Endothelial cell of umbilical vein (primary cell): ENCODE measurements at regions not wholly inside any gene's neighbourhood (a gene's known extent, or its start where the extent isn't known, plus 50 kb on each side); places are given as distances from the start of the nearest gene placed in this dataset.

ENCODE experiments used
- BruUV-seq: library from RNA; stranded (reverse); fragments of 400-500 nt; replicated peaks from 2 replicates; lab custom pipeline; 2021; lab: Mats Ljungman, UMichigan
- CTCF ChIA-PET: fragments of 300-600, 350-600 bp; sonication (Branson Sonifier 250); formaldehyde crosslinking; loops from one replicate; lab custom pipeline; 2021; ENCODE audit warnings: antibody characterized with exemption, inconsistent platforms; lab: Charles Lee
- POLR2A ChIA-PET: fragments of 300-600, 350-600 bp; sonication (Branson Sonifier 250); formaldehyde crosslinking; loops from one replicate; lab custom pipeline; 2021; ENCODE audit warnings: antibody characterized with exemption, inconsistent platforms; lab: Charles Lee
- DNase-seq: peaks from one replicate; pipeline ENCODE4 v3.0.0-alpha.2; 2011; ENCODE audit warnings: low read depth, low spot score
- FAIRE-seq: peaks from 2 replicates; lab custom pipeline; 2011; peaks lifted over from hg19 to GRCh38; lab: Jason Lieb, UNC
- H2AFZ ChIP-seq: 2 replicates; pipeline ENCODE4 v1.6.0; 2012; ENCODE audit warnings: low read depth, low read length, control low read depth, inconsistent platforms
- H3K27ac ChIP-seq: 2 replicates; pipeline ENCODE4 v1.5.1; 2011; ENCODE audit warnings: low read depth, mild to moderate bottlenecking, control low read depth, low read length, moderate library complexity; ENCODE audit not compliant: insufficient read depth
- H3K27me3 ChIP-seq, 2 experiments: 2 replicates each; pipeline versions ENCODE4 v1.6.0 to v1.6.1; 2011; ENCODE audit warnings: low read length in 2 of 2, mixed read lengths in 1 of 2; ENCODE audit not compliant: control insufficient read depth in 2 of 2, insufficient read depth in 2 of 2
- H3K36me3 ChIP-seq, 2 experiments: 2 replicates in 1 of 2; 3 replicates in 1 of 2; pipeline ENCODE4 v1.5.1; 2011; ENCODE audit warnings: low read length in 2 of 2, mild to moderate bottlenecking in 1 of 2, moderate library complexity in 1 of 2; ENCODE audit not compliant: control insufficient read depth in 2 of 2, insufficient read depth in 2 of 2; ENCODE audit errors: extremely low read depth in 1 of 2
- H3K4me1 ChIP-seq: 3 replicates; pipeline ENCODE4 v1.5.1; 2011; ENCODE audit warnings: mild to moderate bottlenecking, low read length; ENCODE audit not compliant: control insufficient read depth, insufficient read depth; ENCODE audit errors: extremely low read depth
- H3K4me2 ChIP-seq: 2 replicates; pipeline ENCODE4 v1.6.1; 2011; ENCODE audit warnings: low read length, control low read depth, mixed read lengths; ENCODE audit not compliant: insufficient read depth
- H3K4me3 ChIP-seq, 3 experiments: fragments of 200-600 bp in 1 of 3; sonication (generic), shearing (Covaris generic) in 1 of 3; replicated peaks in 1 of 3; 2 replicates each; pipeline ENCODE4 v1.5.1; 2011 to 2016; ENCODE audit warnings: control low read depth in 3 of 3, low read length in 3 of 3, mild to moderate bottlenecking in 2 of 3, inconsistent platforms in 1 of 3, low read depth in 1 of 3, moderate library complexity in 1 of 3; ENCODE audit not compliant: insufficient read depth in 1 of 3
- H3K79me2 ChIP-seq: 2 replicates; pipeline ENCODE4 v1.6.0; 2012; ENCODE audit warnings: low read length, inconsistent platforms; ENCODE audit not compliant: control insufficient read depth, insufficient read depth
- H3K9ac ChIP-seq: replicated peaks from 2 replicates; pipeline ENCODE3; 2011; ENCODE audit warnings: low read length, control low read depth; ENCODE audit not compliant: insufficient read depth; ENCODE audit errors: extremely low read depth
- H3K9me1 ChIP-seq: replicated peaks from 3 replicates; pipeline ENCODE4 v1.6.0; 2011; ENCODE audit warnings: mild to moderate bottlenecking, low read length; ENCODE audit not compliant: control insufficient read depth, insufficient read depth; ENCODE audit errors: extremely low read depth
- H3K9me3 ChIP-seq: replicated peaks from 2 replicates; pipeline ENCODE4 v1.5.1; 2012; ENCODE audit warnings: low read length, inconsistent platforms; ENCODE audit not compliant: control insufficient read depth, insufficient read depth
- H4K20me1 ChIP-seq: replicated peaks from 2 replicates; pipeline ENCODE3; 2011; ENCODE audit warnings: mild to moderate bottlenecking, low read length; ENCODE audit not compliant: control insufficient read depth, insufficient read depth; ENCODE audit errors: extremely low read depth
- EZH2 ChIP-seq: IDR thresholded peaks from 2 replicates; pipeline ENCODE4 v1.6.1; 2012; ENCODE audit warnings: borderline replicate concordance, low read depth, mild to moderate bottlenecking, moderate library complexity, low read length, inconsistent platforms; ENCODE audit not compliant: severe bottlenecking
- FOS ChIP-seq: IDR thresholded peaks from 2 replicates; pipeline ENCODE4 v1.6.1; 2011; ENCODE audit warnings: mild to moderate bottlenecking, low read length, moderate library complexity, borderline replicate concordance; ENCODE audit not compliant: insufficient read depth
- GATA2 ChIP-seq: IDR thresholded peaks from 2 replicates; pipeline ENCODE4 v1.7.0; 2011; ENCODE audit warnings: low read depth, mild to moderate bottlenecking, moderate library complexity, mixed read lengths, low read length; ENCODE audit not compliant: insufficient read length, insufficient read depth
- JUN ChIP-seq: IDR thresholded peaks from 2 replicates; pipeline ENCODE4 v1.6.1; 2011; ENCODE audit warnings: borderline replicate concordance, low read depth; ENCODE audit not compliant: insufficient read length, insufficient read depth
- MYC ChIP-seq: IDR thresholded peaks from one replicate; pipeline ENCODE4 v1.6.1; 2011; ENCODE audit warnings: mild to moderate bottlenecking, low read depth, low read length
- POLR2A ChIP-seq: IDR thresholded peaks from 2 replicates; pipeline ENCODE4 v1.6.1; 2012; ENCODE audit warnings: low read depth, mild to moderate bottlenecking, control low read depth, low read length
- POLR2AphosphoS5 ChIP-seq: IDR thresholded peaks from 2 replicates; pipeline ENCODE4 v1.6.1; 2012; ENCODE audit warnings: low read depth, mild to moderate bottlenecking, control low read depth, low read length, moderate library complexity; ENCODE audit not compliant: insufficient read depth
- dilution Hi-C: fragments of 300-500 bp; cut with MboI; formaldehyde crosslinking; loops from one replicate; pipeline ENCODE4 v1.15.0; 2019; ENCODE audit warnings: low sequenced_read_pairs; ENCODE audit not compliant: extremely low pct_ligation_motif_present
- intact Hi-C: fragments of 100-400 bp; cut with micrococcal nuclease; formaldehyde crosslinking; loops from one replicate; pipeline ENCODE4 v1.10.0; 2022
- TF ChIP-seq, protein P1 (sequence below), 2 donors: IDR thresholded peaks; 1 replicate in 1 of 2; 2 replicates in 1 of 2; pipeline ENCODE4 v1.5.1; 2011; ENCODE audit warnings: low read length in 2 of 2, mild to moderate bottlenecking in 2 of 2, moderate library complexity in 2 of 2, control low read depth in 1 of 2, inconsistent platforms in 1 of 2, low read depth in 1 of 2; ENCODE audit not compliant: insufficient read depth in 1 of 2; ENCODE audit errors: extremely low read depth in 1 of 2
- TF ChIP-seq, protein P2 (sequence below): IDR thresholded peaks from 2 replicates; pipeline ENCODE4 v1.6.1; 2011; ENCODE audit not compliant: insufficient read depth, insufficient read length

DNA sequence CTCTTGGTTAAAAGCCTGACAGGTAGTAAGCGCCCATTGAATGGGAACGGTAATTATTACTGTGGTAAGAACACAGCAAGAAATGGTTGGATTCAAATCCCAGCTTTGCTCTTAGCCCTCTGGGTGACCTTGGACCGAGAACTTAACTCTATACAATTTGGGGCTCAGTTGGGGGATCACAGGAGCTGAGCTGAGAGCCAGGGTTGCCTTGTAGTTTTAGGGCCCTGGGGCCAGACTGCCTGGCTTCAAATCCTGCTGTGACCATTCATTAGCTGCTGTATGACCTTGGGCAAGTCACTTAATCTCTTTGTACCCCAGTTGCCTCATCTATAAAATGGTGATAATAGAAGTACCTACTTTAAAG, 87.4 kb upstream of the SH3PXD2B start:
- Histone ChIP-seq H3K79me2 (no peaks in the 10 kb centered on the region), H3K9me1 (no peaks in the 10 kb centered on the region), H2AFZ (no peak overlapping the region), H4K20me1 (no peaks in the 10 kb centered on the region), H3K27me3 (peaks cover 0 to 2% of the 10 kb centered on the region in 2 experiments), H3K4me2 (no peak overlapping the region), H3K27ac (no peak overlapping the region), H3K9ac (no peak overlapping the region), H3K36me3 (no peaks in the 10 kb centered on the region), H3K9me3 (no peaks in the 10 kb centered on the region), H3K4me1 (no peaks in the 10 kb centered on the region), H3K4me3 (no peak overlapping the region)
- no peak for DNase-seq
- intact Hi-C loops, result no loop called here
- dilution Hi-C loops, result no loop called here
- no TSS peak for BruUV-seq
- no peak for FAIRE-seq
- TF ChIP-seq JUN (no peak), MYC (no peak)
- POLR2A ChIA-PET, result no interaction called here
- CTCF ChIA-PET, result no interaction called here

DNA sequence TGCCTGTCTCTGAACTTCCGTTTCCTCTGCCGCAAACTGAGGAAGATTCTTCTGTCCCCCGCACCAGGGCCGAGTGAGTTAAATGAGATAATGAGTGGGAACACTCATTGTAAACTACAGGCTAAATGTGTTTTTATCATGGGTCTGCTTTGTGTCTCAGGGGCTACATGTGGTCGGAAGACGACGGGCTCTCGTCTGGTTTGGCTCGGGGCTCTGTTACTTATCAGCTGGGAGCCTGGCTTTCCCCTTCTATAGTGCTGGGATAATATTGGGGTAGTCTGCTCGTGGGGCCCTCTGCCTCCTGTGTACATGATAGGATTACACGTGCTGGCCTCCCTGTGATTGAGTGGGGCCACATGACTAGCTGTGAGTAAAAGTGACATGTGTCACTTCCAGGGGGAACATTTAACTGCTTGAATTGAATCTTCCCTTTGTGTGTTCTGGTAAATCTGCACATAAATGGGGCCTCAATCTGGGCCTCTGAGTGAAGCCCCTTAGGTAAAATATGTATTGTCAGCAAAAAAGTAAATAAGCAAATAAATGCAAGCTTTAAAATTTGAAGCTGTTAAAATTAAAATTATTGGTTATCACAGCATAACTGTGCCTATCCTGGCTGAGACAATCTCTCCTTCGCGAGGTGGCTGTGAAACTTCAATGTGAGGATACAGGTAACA, 86.9 kb upstream of the SH3PXD2B start:
- Histone ChIP-seq H3K4me1 (no peaks in the 10 kb centered on the region), H4K20me1 (no peaks in the 10 kb centered on the region), H3K27me3 (peaks cover 0 to 2% of the 10 kb centered on the region in 2 experiments), H3K36me3 (no peaks in the 10 kb centered on the region), H3K9me1 (no peaks in the 10 kb centered on the region), H3K4me2 (no peak overlapping the region), H3K4me3 (no peak overlapping the region), H3K27ac (no peak overlapping the region), H3K79me2 (no peaks in the 10 kb centered on the region), H2AFZ (no peak overlapping the region), H3K9ac (no peak overlapping the region), H3K9me3 (no peaks in the 10 kb centered on the region)
- TF ChIP-seq GATA2 (no peak), POLR2AphosphoS5 (no peak), EZH2 (no peak), POLR2A (no peak), FOS (no peak), JUN (no peak), MYC (no peak)
- TF ChIP-seq, protein P1, sequence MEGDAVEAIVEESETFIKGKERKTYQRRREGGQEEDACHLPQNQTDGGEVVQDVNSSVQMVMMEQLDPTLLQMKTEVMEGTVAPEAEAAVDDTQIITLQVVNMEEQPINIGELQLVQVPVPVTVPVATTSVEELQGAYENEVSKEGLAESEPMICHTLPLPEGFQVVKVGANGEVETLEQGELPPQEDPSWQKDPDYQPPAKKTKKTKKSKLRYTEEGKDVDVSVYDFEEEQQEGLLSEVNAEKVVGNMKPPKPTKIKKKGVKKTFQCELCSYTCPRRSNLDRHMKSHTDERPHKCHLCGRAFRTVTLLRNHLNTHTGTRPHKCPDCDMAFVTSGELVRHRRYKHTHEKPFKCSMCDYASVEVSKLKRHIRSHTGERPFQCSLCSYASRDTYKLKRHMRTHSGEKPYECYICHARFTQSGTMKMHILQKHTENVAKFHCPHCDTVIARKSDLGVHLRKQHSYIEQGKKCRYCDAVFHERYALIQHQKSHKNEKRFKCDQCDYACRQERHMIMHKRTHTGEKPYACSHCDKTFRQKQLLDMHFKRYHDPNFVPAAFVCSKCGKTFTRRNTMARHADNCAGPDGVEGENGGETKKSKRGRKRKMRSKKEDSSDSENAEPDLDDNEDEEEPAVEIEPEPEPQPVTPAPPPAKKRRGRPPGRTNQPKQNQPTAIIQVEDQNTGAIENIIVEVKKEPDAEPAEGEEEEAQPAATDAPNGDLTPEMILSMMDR (IDR thresholded peaks at IDR 0.05; ENCODE audit: extremely low read depth in 1 of 2, insufficient read depth in 1 of 2, low read depth in 1 of 2, low read length in 2 of 2), result no peak
- TF ChIP-seq, protein P2, sequence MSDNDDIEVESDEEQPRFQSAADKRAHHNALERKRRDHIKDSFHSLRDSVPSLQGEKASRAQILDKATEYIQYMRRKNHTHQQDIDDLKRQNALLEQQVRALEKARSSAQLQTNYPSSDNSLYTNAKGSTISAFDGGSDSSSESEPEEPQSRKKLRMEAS, result no peak
- dilution Hi-C loops (no loop called here), intact Hi-C loops (no loop called here)
- DNase-seq (no peak), FAIRE-seq (no peak)
- no TSS peak for BruUV-seq
- ChIA-PET CTCF (no interaction called here), POLR2A (no interaction called here)
